ENCODE measurements at regions not wholly inside any gene's neighbourhood (a gene's known extent, or its start where the extent isn't known, plus 50 kb on each side); places are given as distances from the start of the nearest gene placed in this dataset.
"Not testable (repeated sequence)": the region's sequence is repeated elsewhere in the genome, so short reads cannot be mapped to it uniquely, and the experiment has no call there.

DNA sequence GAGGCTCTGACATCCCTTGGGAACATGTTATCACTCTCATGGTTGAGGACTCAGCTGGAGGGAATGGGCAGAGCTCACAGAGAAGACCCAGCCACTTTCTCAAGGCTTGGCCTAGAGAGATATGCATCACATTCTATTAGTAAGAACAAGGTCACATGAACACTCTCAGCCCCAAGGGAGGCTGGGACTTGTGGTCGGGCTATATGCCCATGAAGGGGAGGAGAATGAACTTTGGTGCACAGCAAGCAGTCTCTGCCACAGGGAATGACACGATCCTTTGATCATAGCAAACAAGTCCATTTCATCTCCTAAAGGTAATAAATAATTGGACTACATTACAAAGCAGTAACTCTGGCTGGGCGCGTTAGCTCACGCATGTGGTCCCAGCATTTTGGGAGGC, 105.7 kb downstream of the SYF2 start:
- Mint-ChIP-seq H3K4me3 (no peak overlapping the region), H3K27ac (ENCODE audit: low read depth) (no peak overlapping the region), H3K9me3 (no peaks in the 10 kb centered on the region), H3K4me1 (no peaks in the 10 kb centered on the region), H3K36me3 (ENCODE audit: insufficient read depth) (no peaks in the 10 kb centered on the region), H3K27me3 (no peaks in the 10 kb centered on the region)
- no peak for ATAC-seq (replicated peaks; ENCODE audit: extremely low read depth, poor library complexity, severe bottlenecking)
- DNase-seq (ENCODE audit: low spot score in 2 of 2), result no peak

DNA sequence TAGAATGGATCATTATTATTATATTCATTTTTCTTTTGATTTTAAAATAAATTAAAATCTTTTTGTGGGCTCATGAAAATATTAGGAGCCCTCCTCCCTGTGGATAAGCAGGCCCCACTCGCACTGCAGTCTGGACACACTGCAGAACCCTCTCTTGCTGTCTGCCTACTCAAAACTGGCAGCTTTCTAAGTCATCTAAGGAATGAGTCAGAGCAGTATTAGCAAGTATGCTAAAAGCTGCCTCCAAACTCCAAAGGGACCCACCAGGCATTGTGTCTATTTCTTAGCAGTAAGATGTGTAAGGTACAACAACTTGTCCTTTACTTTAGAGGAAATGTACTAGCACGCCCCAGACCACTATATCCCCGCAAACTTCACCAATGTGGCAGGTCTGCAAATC, 108.8 kb downstream of the SYF2 start:
- Mint-ChIP-seq H3K27me3 (no peaks in the 10 kb centered on the region), H3K4me1 (peaks cover 7% of the 10 kb centered on the region), H3K27ac (ENCODE audit: low read depth) (no peak overlapping the region), H3K9me3 (no peaks in the 10 kb centered on the region), H3K36me3 (ENCODE audit: insufficient read depth) (peaks cover 3% of the 10 kb centered on the region), H3K4me3 (no peak overlapping the region)
- ATAC-seq (replicated peaks; ENCODE audit: extremely low read depth, poor library complexity, severe bottlenecking), result no peak
- no peak for DNase-seq (ENCODE audit: low spot score in 2 of 2)

DNA sequence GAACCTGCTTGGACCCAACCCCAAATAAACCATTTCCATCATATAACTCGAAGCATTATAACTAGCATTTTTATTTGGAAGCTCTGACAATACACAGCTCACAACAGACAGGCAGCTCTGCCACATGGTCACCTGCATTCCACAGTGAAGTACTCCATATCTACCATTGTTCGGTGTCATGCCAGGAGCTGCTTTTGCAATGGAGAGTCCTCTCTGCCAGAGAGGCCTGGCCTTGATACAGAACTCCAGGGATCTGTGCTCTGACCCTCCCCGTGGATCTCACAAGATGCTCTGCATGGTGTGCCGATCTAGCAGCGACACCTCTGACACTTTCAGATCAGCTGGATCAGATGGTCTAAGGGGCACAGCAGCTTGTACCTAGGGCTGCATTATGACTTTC, 109.6 kb downstream of the SYF2 start:
- DNase-seq (ENCODE audit: low spot score in 2 of 2) (no peak), ATAC-seq (replicated peaks; ENCODE audit: extremely low read depth, poor library complexity, severe bottlenecking) (no peak)
- H3K4me3 Mint-ChIP-seq, result no peak overlapping the region
- no peaks in the 10 kb centered on the region for H3K9me3 Mint-ChIP-seq
- peaks cover 7% of the 10 kb centered on the region for H3K4me1 Mint-ChIP-seq
- no peaks in the 10 kb centered on the region for H3K27me3 Mint-ChIP-seq
- peaks cover 3% of the 10 kb centered on the region for H3K36me3 Mint-ChIP-seq (ENCODE audit: insufficient read depth)
- H3K27ac Mint-ChIP-seq (ENCODE audit: low read depth), result no peak overlapping the region

DNA sequence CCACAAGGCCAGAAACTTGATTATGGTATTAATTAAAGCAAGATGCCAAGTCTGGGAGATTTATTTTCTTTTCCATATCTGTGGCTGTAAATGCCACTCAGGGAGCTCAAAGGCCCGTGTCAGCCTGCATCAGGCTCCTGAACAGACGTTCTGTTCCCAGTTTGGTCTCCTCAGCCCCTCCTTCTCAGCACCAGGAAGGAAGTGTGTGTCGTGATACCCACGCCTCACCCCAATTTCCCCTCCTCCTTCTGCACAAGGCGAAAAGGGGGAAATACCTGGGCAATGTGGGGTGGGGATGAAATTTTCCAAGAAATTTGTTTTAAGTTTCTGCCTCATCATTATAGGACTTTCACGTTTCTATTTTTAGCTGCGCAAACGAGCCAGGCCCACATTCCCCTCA, 112.0 kb downstream of the SYF2 start:
- Mint-ChIP-seq H3K27ac (ENCODE audit: low read depth) (no peak overlapping the region), H3K9me3 (no peaks in the 10 kb centered on the region), H3K4me1 (peaks cover 7% of the 10 kb centered on the region), H3K4me3 (no peak overlapping the region), H3K36me3 (ENCODE audit: insufficient read depth) (peaks cover 3% of the 10 kb centered on the region), H3K27me3 (no peaks in the 10 kb centered on the region)
- DNase-seq (ENCODE audit: low spot score in 2 of 2) (no peak), ATAC-seq (replicated peaks; ENCODE audit: extremely low read depth, poor library complexity, severe bottlenecking) (no peak)

DNA sequence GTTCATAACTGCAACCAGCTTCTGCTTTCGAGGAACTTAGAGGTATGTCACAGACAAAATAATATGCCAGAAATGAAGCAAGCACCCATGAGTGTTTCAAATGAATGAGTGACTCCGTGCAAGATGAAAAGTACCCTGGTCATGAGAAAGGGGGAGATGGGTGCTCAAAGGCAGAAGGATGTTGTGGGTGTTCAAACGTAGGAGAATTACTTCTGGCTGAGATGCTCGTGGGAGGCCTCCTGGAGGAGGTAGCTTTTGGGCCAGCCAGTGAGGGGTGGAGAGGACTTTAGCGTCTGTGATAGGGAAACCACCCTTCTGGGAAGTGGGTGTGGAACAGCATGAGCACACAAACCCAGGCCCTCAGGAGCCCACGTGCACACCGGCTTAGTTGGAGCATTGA, 113.8 kb downstream of the SYF2 start:
- peaks cover 12% of the 10 kb centered on the region for H3K4me1 Mint-ChIP-seq
- no peaks in the 10 kb centered on the region for H3K9me3 Mint-ChIP-seq
- no peaks in the 10 kb centered on the region for H3K27me3 Mint-ChIP-seq
- no peak for ATAC-seq (replicated peaks; ENCODE audit: extremely low read depth, poor library complexity, severe bottlenecking)
- no peak overlapping the region for H3K27ac Mint-ChIP-seq (ENCODE audit: low read depth)
- peaks cover 3% of the 10 kb centered on the region for H3K36me3 Mint-ChIP-seq (ENCODE audit: insufficient read depth)
- DNase-seq (ENCODE audit: low spot score in 2 of 2), result no peak
- no peak overlapping the region for H3K4me3 Mint-ChIP-seq

DNA sequence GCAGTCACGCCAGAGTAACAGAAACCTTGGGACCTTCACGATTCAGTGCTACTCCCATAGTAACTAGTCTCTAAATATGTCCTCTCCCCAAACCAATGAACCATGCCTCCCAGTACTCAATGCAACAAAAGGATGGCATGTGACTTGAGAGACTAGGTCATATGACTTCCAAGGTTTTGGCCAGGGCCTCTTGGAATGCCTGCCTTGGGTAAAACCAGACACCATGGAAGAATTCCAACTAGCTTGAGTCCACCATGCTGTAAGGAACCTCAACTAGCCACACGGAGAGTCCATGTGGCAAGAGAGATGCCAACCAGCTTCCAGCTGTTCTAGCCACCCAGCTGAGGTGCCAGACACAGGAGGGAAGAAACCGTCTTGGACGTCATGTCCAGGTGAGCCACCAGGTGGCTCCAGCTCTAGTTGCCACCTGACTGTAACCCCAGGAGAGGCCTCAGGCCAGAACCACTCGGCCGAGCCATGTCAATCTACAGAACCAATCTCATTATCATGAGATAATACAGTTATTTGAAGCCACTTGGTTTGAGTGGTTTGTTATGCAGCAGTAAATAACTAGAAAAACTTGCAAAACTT, 115.0 kb downstream of the SYF2 start:
- H3K36me3 Mint-ChIP-seq (ENCODE audit: insufficient read depth), result peaks cover 3% of the 10 kb centered on the region
- ATAC-seq (replicated peaks; ENCODE audit: extremely low read depth, poor library complexity, severe bottlenecking) (no peak), DNase-seq (ENCODE audit: low spot score in 2 of 2) (no peak)
- H3K27ac Mint-ChIP-seq (ENCODE audit: low read depth), result no peak overlapping the region
- H3K9me3 Mint-ChIP-seq, result no peaks in the 10 kb centered on the region
- H3K27me3 Mint-ChIP-seq, result no peaks in the 10 kb centered on the region
- H3K4me3 Mint-ChIP-seq, result no peak overlapping the region
- H3K4me1 Mint-ChIP-seq, result peaks cover 12% of the 10 kb centered on the region

DNA sequence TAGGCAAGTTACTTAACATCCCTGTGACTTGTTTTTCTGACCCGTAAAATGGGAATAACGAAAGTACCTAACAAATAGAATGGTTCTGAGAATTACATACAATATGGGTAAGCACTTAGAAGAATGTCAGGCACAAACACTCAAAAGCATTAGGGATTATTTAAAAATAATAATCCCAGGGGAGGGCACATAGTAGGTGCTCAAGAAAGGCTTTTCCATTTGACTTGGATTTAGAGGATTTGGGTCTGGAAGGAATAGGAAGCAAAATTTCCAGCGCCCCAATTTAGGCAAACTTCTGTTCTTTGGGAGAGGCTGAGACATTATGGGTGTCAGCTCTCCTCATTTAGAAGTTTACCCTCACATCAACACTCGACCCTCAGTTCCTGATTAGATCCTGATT, 115.5 kb downstream of the SYF2 start:
- H3K4me1 Mint-ChIP-seq, result peaks cover 12% of the 10 kb centered on the region
- peaks cover 3% of the 10 kb centered on the region for H3K36me3 Mint-ChIP-seq (ENCODE audit: insufficient read depth)
- H3K9me3 Mint-ChIP-seq, result no peaks in the 10 kb centered on the region
- DNase-seq (ENCODE audit: low spot score in 2 of 2) (no peak), ATAC-seq (replicated peaks; ENCODE audit: extremely low read depth, poor library complexity, severe bottlenecking) (no peak)
- H3K4me3 Mint-ChIP-seq, result no peak overlapping the region
- no peak overlapping the region for H3K27ac Mint-ChIP-seq (ENCODE audit: low read depth)
- no peaks in the 10 kb centered on the region for H3K27me3 Mint-ChIP-seq

DNA sequence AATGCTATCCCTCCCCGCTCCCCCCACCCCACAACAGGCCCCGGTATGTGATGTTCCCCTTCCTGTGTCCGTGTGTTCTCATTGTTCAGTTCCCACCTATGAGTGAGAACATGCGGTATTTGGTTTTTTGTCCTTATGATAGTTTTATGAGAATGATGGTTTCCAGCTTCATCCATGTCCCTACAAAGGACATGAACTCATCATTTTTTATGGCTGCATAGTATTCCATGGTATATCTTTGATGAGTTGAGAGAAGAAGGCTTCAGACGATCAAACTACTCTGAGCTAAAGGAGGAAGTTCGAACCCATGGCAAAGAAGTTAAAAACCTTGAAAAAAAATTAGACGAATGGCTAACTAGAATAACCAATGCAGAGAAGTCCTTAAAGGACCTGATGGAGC, 116.2 kb downstream of the SYF2 start:
- not testable (repeated sequence) for DNase-seq (ENCODE audit: low spot score in 2 of 2); H3K9me3 Mint-ChIP-seq; H3K27ac Mint-ChIP-seq (ENCODE audit: low read depth); H3K36me3 Mint-ChIP-seq (ENCODE audit: insufficient read depth); ATAC-seq (replicated peaks; ENCODE audit: extremely low read depth, poor library complexity, severe bottlenecking); H3K4me3 Mint-ChIP-seq; H3K27me3 Mint-ChIP-seq
- peaks cover 12% of the 10 kb centered on the region for H3K4me1 Mint-ChIP-seq

DNA sequence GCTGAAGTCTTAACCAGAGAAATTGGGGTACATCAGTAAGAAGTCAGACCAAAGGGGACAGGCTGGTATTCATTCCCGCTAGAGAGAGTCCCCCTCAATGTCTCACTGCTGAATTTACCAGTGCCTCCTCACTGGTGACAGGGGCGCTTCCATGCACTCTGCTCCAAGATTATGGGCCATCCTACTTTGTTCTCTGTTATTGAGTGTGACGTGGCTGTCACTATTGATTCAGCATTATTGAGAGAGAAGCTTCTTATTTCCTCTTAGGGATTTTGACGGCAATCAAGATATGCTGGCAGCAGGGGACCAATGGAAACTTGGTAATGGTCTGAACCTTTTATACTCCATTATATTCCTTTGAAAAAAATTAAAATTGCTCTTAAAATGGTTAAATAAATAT, 118.6 kb downstream of the SYF2 start:
- Mint-ChIP-seq H3K36me3 (ENCODE audit: insufficient read depth) (peaks cover 3% of the 10 kb centered on the region), H3K27me3 (no peaks in the 10 kb centered on the region), H3K9me3 (no peaks in the 10 kb centered on the region), H3K4me1 (peaks cover 17% of the 10 kb centered on the region), H3K27ac (ENCODE audit: low read depth) (no peak overlapping the region), H3K4me3 (no peak overlapping the region)
- DNase-seq (ENCODE audit: low spot score in 2 of 2) (no peak), ATAC-seq (replicated peaks; ENCODE audit: extremely low read depth, poor library complexity, severe bottlenecking) (no peak)

DNA sequence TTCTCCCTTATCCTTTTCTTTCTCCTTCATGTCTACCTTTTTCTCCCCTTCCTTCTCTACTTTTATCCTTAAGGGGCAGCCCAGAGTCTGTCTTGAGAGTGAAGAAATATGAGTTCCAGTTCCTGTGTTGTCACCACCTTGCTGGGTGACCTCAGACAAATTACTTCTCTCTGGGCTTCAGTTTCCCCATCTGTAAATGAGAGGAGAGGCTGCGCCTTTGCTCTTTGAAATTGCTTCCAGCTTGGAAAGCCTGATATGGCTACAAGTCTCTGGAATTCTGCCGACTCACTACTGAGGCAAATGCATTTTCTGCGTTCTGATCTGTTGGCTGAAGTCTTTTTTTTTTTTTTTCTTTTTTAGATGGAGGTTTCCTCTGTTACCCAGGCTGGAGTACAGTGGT, 119.2 kb downstream of the SYF2 start:
- Mint-ChIP-seq H3K36me3 (ENCODE audit: insufficient read depth) (peaks cover 3% of the 10 kb centered on the region), H3K27ac (ENCODE audit: low read depth) (no peak overlapping the region), H3K4me3 (no peak overlapping the region), H3K4me1 (peaks cover 23% of the 10 kb centered on the region), H3K27me3 (no peaks in the 10 kb centered on the region), H3K9me3 (no peaks in the 10 kb centered on the region)
- DNase-seq (ENCODE audit: low spot score in 2 of 2), result no peak
- no peak for ATAC-seq (replicated peaks; ENCODE audit: extremely low read depth, poor library complexity, severe bottlenecking)

DNA sequence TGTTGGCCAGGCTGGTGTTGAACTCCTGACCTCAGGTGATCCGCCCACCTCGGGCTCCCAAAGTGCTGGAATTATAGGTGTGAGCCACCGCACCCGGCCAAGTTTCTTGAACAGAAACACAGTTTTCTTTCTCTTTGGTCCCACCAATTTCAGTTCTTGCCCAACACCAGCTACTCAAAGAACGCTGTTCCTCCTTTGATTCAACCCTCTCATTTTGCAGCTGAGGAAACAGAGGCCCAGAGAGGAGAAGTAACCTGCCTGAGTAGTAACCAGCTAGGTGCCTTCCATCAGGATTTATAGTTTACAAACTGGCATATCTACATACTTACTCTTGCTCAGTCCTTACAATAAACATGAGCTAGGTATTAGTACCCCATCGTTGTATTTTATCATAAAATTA, 119.9 kb downstream of the SYF2 start:
- Mint-ChIP-seq H3K4me3 (no peak overlapping the region), H3K27ac (ENCODE audit: low read depth) (no peak overlapping the region), H3K4me1 (peaks cover 23% of the 10 kb centered on the region), H3K9me3 (no peaks in the 10 kb centered on the region), H3K36me3 (ENCODE audit: insufficient read depth) (peaks cover 3% of the 10 kb centered on the region), H3K27me3 (no peaks in the 10 kb centered on the region)
- ATAC-seq (replicated peaks; ENCODE audit: extremely low read depth, poor library complexity, severe bottlenecking), result no peak
- no peak for DNase-seq (ENCODE audit: low spot score in 2 of 2)

DNA sequence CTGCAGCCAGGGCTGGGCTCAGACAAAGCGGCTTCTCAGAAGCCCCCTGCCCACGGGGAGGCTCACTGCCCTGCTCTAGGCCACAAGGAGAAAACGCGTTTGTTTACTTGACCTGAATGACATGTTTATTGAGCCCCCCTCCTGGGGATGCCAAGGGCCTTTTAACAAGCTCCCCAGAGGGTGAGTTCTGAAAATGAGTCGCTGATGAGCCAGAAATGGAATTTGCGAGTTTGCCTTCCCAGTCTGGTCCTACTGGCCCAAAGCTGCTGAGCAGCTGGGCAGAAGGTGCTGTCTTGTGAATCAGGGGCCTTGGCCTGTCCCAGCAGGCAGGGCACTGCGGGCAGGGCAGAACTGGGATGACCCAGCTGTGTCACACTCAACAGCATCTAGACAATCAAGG, 120.6 kb downstream of the SYF2 start:
- ATAC-seq (replicated peaks; ENCODE audit: extremely low read depth, poor library complexity, severe bottlenecking) (no peak), DNase-seq (ENCODE audit: low spot score in 2 of 2) (no peak)
- Mint-ChIP-seq H3K27me3 (no peaks in the 10 kb centered on the region), H3K27ac (ENCODE audit: low read depth) (no peak overlapping the region), H3K4me1 (peaks cover 23% of the 10 kb centered on the region), H3K4me3 (no peak overlapping the region), H3K36me3 (ENCODE audit: insufficient read depth) (peaks cover 3% of the 10 kb centered on the region), H3K9me3 (no peaks in the 10 kb centered on the region)

DNA sequence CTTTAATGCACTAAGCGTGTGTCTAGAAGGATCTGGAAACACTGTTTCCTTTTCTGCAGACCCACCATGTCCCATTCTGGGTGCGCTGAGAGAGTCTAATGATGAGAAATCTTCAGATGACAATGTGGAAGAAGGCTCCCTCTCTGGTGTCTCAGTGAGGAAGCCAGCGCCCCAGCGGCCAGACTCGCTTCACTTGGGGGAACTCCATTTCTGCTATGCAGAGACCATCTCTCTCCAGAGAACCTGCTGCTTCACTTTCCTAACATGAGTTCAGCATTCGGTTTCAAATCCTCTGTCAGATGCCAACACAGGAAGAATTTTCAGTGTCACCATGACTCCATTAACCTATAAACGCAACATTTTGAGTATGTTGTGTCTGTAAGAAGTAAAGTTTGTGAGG, 121.8 kb downstream of the SYF2 start:
- Mint-ChIP-seq H3K36me3 (ENCODE audit: insufficient read depth) (peaks cover 3% of the 10 kb centered on the region), H3K9me3 (no peaks in the 10 kb centered on the region), H3K4me3 (no peak overlapping the region), H3K27ac (ENCODE audit: low read depth) (no peak overlapping the region), H3K27me3 (no peaks in the 10 kb centered on the region), H3K4me1 (peaks cover 23% of the 10 kb centered on the region)
- DNase-seq (ENCODE audit: low spot score in 2 of 2), result no peak
- no peak for ATAC-seq (replicated peaks; ENCODE audit: extremely low read depth, poor library complexity, severe bottlenecking)

DNA sequence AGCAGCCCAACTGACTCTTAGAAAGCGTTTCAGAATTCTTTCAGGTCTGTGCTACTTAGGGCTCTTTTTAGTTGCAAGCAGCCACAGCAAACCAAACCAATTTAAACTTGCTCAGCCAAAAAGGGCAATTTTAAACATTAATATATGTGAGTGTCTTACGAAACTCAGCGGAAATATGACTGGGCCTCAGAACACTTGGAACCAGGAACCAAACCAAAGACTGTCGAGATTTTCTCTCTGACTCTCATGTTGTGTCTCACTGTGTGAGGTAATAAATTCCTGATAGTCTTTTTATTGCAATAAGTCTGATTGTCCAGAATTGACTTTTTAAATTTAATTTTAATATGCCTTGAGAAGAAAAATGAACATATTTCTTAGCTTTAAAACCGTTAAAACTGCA, 122.3 kb downstream of the SYF2 start:
- DNase-seq (ENCODE audit: low spot score in 2 of 2), result no peak
- ATAC-seq (replicated peaks; ENCODE audit: extremely low read depth, poor library complexity, severe bottlenecking), result no peak
- H3K4me1 Mint-ChIP-seq, result peaks cover 22% of the 10 kb centered on the region
- no peaks in the 10 kb centered on the region for H3K9me3 Mint-ChIP-seq
- no peaks in the 10 kb centered on the region for H3K27me3 Mint-ChIP-seq
- H3K4me3 Mint-ChIP-seq, result no peak overlapping the region
- H3K36me3 Mint-ChIP-seq (ENCODE audit: insufficient read depth), result peaks cover 3% of the 10 kb centered on the region
- peak overlapping the region; percentile 87 for H3K27ac Mint-ChIP-seq (ENCODE audit: low read depth)
